ENCODE measurements at regions not wholly inside any gene's neighbourhood (a gene's known extent, or its start where the extent isn't known, plus 50 kb on each side); places are given as distances from the start of the nearest gene placed in this dataset.

DNA sequence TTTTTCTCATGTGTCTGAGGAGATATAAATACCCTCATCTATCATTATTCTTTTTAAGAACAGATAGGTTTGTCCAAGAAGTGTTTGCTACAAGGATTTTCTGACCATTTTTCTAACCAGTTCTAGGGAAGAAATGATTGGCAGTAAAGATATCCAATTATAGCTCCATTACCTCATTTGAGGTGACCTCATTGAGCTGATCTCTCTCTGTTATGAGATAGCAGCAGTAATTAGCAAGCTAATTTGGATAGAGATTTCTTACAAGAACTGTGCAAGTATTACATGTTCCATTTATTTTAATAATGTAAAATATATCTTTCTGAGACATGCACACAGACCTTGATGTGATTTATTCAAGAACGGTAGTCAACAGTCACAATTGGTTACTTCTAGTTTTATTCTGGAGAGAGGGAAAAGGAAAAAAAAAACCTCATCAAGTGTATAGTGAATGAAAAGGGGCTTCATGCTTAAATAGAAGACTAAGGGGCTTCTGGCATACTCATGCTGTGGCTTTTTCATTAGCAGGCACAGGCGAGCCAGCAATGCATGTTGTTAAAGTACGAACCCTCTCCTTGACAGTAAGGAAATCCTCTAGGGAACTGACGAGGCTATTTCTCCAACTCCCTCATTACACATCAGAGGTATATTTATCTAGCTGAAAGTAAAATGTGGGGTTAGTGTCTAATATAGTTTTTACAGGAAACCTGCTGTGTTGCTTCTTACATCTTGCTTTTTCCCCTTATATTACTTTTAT is 127.3 kb downstream of the NUDT12 start:
- TF ChIP-seq, protein P1, sequence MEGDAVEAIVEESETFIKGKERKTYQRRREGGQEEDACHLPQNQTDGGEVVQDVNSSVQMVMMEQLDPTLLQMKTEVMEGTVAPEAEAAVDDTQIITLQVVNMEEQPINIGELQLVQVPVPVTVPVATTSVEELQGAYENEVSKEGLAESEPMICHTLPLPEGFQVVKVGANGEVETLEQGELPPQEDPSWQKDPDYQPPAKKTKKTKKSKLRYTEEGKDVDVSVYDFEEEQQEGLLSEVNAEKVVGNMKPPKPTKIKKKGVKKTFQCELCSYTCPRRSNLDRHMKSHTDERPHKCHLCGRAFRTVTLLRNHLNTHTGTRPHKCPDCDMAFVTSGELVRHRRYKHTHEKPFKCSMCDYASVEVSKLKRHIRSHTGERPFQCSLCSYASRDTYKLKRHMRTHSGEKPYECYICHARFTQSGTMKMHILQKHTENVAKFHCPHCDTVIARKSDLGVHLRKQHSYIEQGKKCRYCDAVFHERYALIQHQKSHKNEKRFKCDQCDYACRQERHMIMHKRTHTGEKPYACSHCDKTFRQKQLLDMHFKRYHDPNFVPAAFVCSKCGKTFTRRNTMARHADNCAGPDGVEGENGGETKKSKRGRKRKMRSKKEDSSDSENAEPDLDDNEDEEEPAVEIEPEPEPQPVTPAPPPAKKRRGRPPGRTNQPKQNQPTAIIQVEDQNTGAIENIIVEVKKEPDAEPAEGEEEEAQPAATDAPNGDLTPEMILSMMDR (IDR thresholded peaks at IDR 0.05; ENCODE audit: low read length) = no peak
- TF ChIP-seq EZH2 (IDR thresholded peaks at IDR 0.05; ENCODE audit: borderline replicate concordance, low read length) = no peak

Measured in OCI-LY1 (cell line).